Heart left ventricle (tissue), 16 donors: ENCODE measurements at regions not wholly inside any gene's neighbourhood (a gene's known extent, or its start where the extent isn't known, plus 50 kb on each side); places are given as distances from the start of the nearest gene placed in this dataset.

ENCODE experiments used
- ATAC-seq, 4 donors: fragments of 200-7000 bp; cut with Tn5 transposase; one replicate each; pipeline ENCODE4 v1.9.1; 2020 to 2022; ENCODE audit warnings: moderate library complexity in 4 of 4, mild to moderate bottlenecking in 3 of 4, moderate number of reproducible peaks in 1 of 4
- DNase-seq, 5 donors: peaks; one replicate each; pipeline ENCODE4 v3.0.0-alpha.2; 2020
- H3K27ac ChIP-seq, 12 donors: fragments of 200-600 bp; sonication (generic) in 4 of 12; one replicate each; pipeline versions ENCODE4 v1.5.0 to v1.8.0; 2016 to 2022; ENCODE audit warnings: mild to moderate bottlenecking in 2 of 12
- H3K27me3 ChIP-seq, 9 donors: fragments of 200-600 bp; sonication (generic) in 2 of 9; one replicate each; pipeline versions ENCODE4 v1.5.1 to v1.8.0; 2016 to 2022; ENCODE audit warnings: mild to moderate bottlenecking in 3 of 9
- H3K36me3 ChIP-seq, 9 donors: fragments of 200-600 bp; sonication (generic) in 2 of 9; one replicate each; pipeline versions ENCODE4 v1.5.0 to v1.8.0; 2018 to 2022; ENCODE audit warnings: mild to moderate bottlenecking in 2 of 9
- H3K4me1 ChIP-seq, 12 donors: fragments of 200-600 bp; sonication (generic) in 4 of 12; one replicate each; pipeline versions ENCODE4 v1.5.0 to v1.8.0; 2016 to 2022; ENCODE audit warnings: mild to moderate bottlenecking in 3 of 12
- H3K4me3 ChIP-seq, 12 donors: fragments of 200-600 bp; sonication (generic) in 4 of 12; one replicate each; pipeline versions ENCODE4 v1.5.0 to v1.8.0; 2017 to 2022; ENCODE audit warnings: mild to moderate bottlenecking in 9 of 12, moderate library complexity in 4 of 12
- H3K9me3 ChIP-seq, 12 donors: fragments of 200-600 bp; sonication (generic) in 4 of 12; one replicate each; pipeline versions ENCODE4 v1.5.0 to v1.8.0; 2016 to 2022; ENCODE audit warnings: mild to moderate bottlenecking in 1 of 12
- CTCF ChIP-seq, 12 donors: fragments of 200-600 bp; sonication (generic) in 4 of 12; IDR thresholded peaks; one replicate each; pipeline versions ENCODE4 v1.5.0 to v1.8.0; 2018 to 2022; ENCODE audit warnings: antibody characterized with exemption in 12 of 12, mild to moderate bottlenecking in 5 of 12
- POLR2A ChIP-seq, 2 donors: fragments of 450-650 bp; IDR thresholded peaks; one replicate each; pipeline ENCODE4 v1.6.1; 2017; ENCODE audit warnings: antibody characterized with exemption in 2 of 2, mild to moderate bottlenecking in 2 of 2, moderate library complexity in 2 of 2
- WGBS, 4 donors: extraction: QIAGEN DNeasy Blood & Tissue Kit in 2 of 4; methylation state at CpG; one replicate each; pipeline versions ENCODE4 v1.1.5 to v1.1.7; 2013 to 2018; 5-methylcytosine and 5-hydroxymethylcytosine counted together
- intact Hi-C, 10 donors: fragments of 100-400 bp; cut with DNase I; formaldehyde crosslinking; loops; one replicate each; pipeline versions ENCODE4 v1.11.1 to v1.14.2; 2022
- donor health status: ischemic (EF 13 %, LVEDD 7.1; RV severe dilation, severe dysfunction).
- donor health status: healthy with polysubstance abuse.
- donor health status: DM: no; HTN: yes; CAD: no.
- donor health status: DM: no; HTN: no; CAD: no.
- donor health status: ischemic (EF 25% LVEDD 6.9; RV normal size, moderate dysfunction).
- donor health status: ischemic (EF 25% LVEDD 5.7; RV mildly dilated, moderate dysfunction).
- donor health status: healthy.
- donor health status: DM: yes; HTN: yes; CAD: no.
- donor health status: ischemic (EF 35%, LVEDD 5.7; RV mildly dilated, moderate dysfunction).
- donor health status: nonischemic (EF 11% LVEDD 7.7; RV severe dilation, severe dysfunction).
- donor health status: DM: yes; HTN: yes; CAD: no.
- donor health status: PGD.
- donor health status: ischemic (EF 29% LVEDD 5.4; RV normal size, mild dysfunction).
- donor health status: nonischemic (EF 23%, LVEDD 6.1; RV moderate dilation, normal function).

GRCh38 chr1:212205006-212205405 lies 80.2 kb upstream of the PPP2R5A start:
- WGBS, 4 donors, result 95 to 100% (median 98%) methylated on average over 1 of the region's 1 CpG
- H3K9me3 ChIP-seq, result peaks cover 0 to 7% (median 2%) of the 10 kb centered on the region in 12 donors
- peaks cover 0 to 20% (median 3%) of the 10 kb centered on the region in 12 donors for H3K4me1 ChIP-seq
- no peak for ATAC-seq
- no peak overlapping the region for H3K27ac ChIP-seq
- TF ChIP-seq POLR2A (IDR thresholded peaks at IDR 0.05), result no peak
- no peak for TF ChIP-seq CTCF (IDR thresholded peaks at IDR 0.05)
- H3K4me3 ChIP-seq, result no peak overlapping the region
- no peak for DNase-seq
- H3K36me3 ChIP-seq, result no peaks in the 10 kb centered on the region
- no peaks in the 10 kb centered on the region for H3K27me3 ChIP-seq
- intact Hi-C loops, result no loop called here

GRCh38 chr1:212205843-212206242 lies 79.4 kb upstream of the PPP2R5A start:
- H3K9me3 ChIP-seq, result peaks cover 0 to 4% (median 0%) of the 10 kb centered on the region in 12 donors
- DNase-seq (no peak), ATAC-seq (no peak)
- no peak for TF ChIP-seq CTCF (IDR thresholded peaks at IDR 0.05)
- TF ChIP-seq POLR2A (IDR thresholded peaks at IDR 0.05), result no peak
- H3K36me3 ChIP-seq, result no peaks in the 10 kb centered on the region
- no peak overlapping the region for H3K4me3 ChIP-seq
- no peaks in the 10 kb centered on the region for H3K27me3 ChIP-seq
- intact Hi-C loops, result no loop called here
- H3K27ac ChIP-seq, result no peak overlapping the region
- H3K4me1 ChIP-seq, result peaks cover 0 to 20% (median 3%) of the 10 kb centered on the region in 12 donors
- 73 to 93% (median 86%) methylated on average over 5 of the region's 5 CpGs for WGBS, 4 donors

GRCh38 chr1:212207118-212207517 lies 78.1 kb upstream of the PPP2R5A start:
- TF ChIP-seq POLR2A (IDR thresholded peaks at IDR 0.05) (no peak), CTCF (IDR thresholded peaks at IDR 0.05) (no peak)
- no peaks in the 10 kb centered on the region for H3K27me3 ChIP-seq
- ATAC-seq (no peak), DNase-seq (no peak)
- H3K27ac ChIP-seq, result no peak overlapping the region
- no peaks in the 10 kb centered on the region for H3K9me3 ChIP-seq
- 94 to 100% (median 96%) methylated on average over 6 of the region's 6 CpGs for WGBS, 4 donors
- peaks cover 0 to 20% (median 2%) of the 10 kb centered on the region in 12 donors for H3K4me1 ChIP-seq
- no peak overlapping the region for H3K4me3 ChIP-seq
- intact Hi-C loops, result no loop called here
- no peaks in the 10 kb centered on the region for H3K36me3 ChIP-seq

- no peaks in the 10 kb centered on the region for H3K27me3 ChIP-seq
- intact Hi-C loops, result no loop called here
- TF ChIP-seq POLR2A (IDR thresholded peaks at IDR 0.05) (no peak), CTCF (IDR thresholded peaks at IDR 0.05) (no peak)
- peak; percentile 49 to 89 (median 73) for ATAC-seq
- peaks cover 0 to 16% (median 2%) of the 10 kb centered on the region in 12 donors for H3K4me1 ChIP-seq
- DNase-seq, result peak in 1 of 5 donors; percentile 60
- H3K9me3 ChIP-seq, result no peaks in the 10 kb centered on the region
- H3K4me3 ChIP-seq, result no peak overlapping the region
- H3K27ac ChIP-seq, result peak overlapping the region in 1 of 12 donors; percentile 34
- no peaks in the 10 kb centered on the region for H3K36me3 ChIP-seq
- WGBS, 4 donors, result 72 to 89% (median 77%) methylated on average over 5 of the region's 5 CpGs
Measured at GRCh38 chr1:212207822-212208520, 77.2 kb upstream of the PPP2R5A start.
